GM19025 (cell line): ENCODE measurements at regions not wholly inside any gene's neighbourhood (a gene's known extent, or its start where the extent isn't known, plus 50 kb on each side); places are given as distances from the start of the nearest gene placed in this dataset.

Experiments used
- ATAC-seq: cut with Tn5 transposase; IDR thresholded peaks from one replicate; pipeline ENCODE4 v1.9.1; 2021; ENCODE audit warnings: mild to moderate bottlenecking, low read depth, moderate library complexity; ENCODE audit not compliant: unreplicated experiment

GRCh38 chr10:31754803-31755624 lies 173.6 kb downstream of the ARHGAP12 start:
- no peak for ATAC-seq

- no peak for ATAC-seq
Measured at GRCh38 chr10:31753681-31754080, 174.9 kb downstream of the ARHGAP12 start.

GRCh38 chr10:31752170-31752569 lies 176.5 kb downstream of the ARHGAP12 start:
- ATAC-seq: no peak

- ATAC-seq: no peak
Measured at GRCh38 chr10:31751738-31752080, 176.9 kb downstream of the ARHGAP12 start.

GRCh38 chr10:31751051-31751737 lies 177.4 kb downstream of the ARHGAP12 start:
- ATAC-seq: no peak

GRCh38 chr10:31749981-31750840 lies 178.4 kb downstream of the ARHGAP12 start:
- ATAC-seq: no peak

GRCh38 chr10:31749301-31749700 lies 179.3 kb downstream of the ARHGAP12 start:
- no peak for ATAC-seq

- ATAC-seq: no peak
Measured at GRCh38 chr10:31745612-31746376, 182.8 kb downstream of the ARHGAP12 start.

GRCh38 chr10:31744025-31744424 lies 184.6 kb downstream of the ARHGAP12 start:
- no peak for ATAC-seq

GRCh38 chr10:31742255-31742654 lies 186.4 kb downstream of the ARHGAP12 start:
- no peak for ATAC-seq

GRCh38 chr10:31741473-31741872 lies 187.2 kb downstream of the ARHGAP12 start:
- ATAC-seq: no peak

- no peak for ATAC-seq
Measured at GRCh38 chr10:31739711-31740110, 188.9 kb downstream of the ARHGAP12 start.

- ATAC-seq: no peak
Measured at GRCh38 chr10:31739146-31739545, 189.5 kb downstream of the ARHGAP12 start.

- no peak for ATAC-seq
Measured at GRCh38 chr10:31731711-31732110, 196.9 kb downstream of the ARHGAP12 start.

- ATAC-seq: no peak
Measured at GRCh38 chr10:31730776-31731175, 197.9 kb downstream of the ARHGAP12 start.

GRCh38 chr10:31728698-31729224 lies 199.9 kb downstream of the ARHGAP12 start:
- ATAC-seq: no peak

GRCh38 chr10:31725436-31725835 lies 203.2 kb downstream of the ARHGAP12 start:
- no peak for ATAC-seq

- no peak for ATAC-seq
Measured at GRCh38 chr10:31724296-31724695, 204.3 kb downstream of the ARHGAP12 start.

GRCh38 chr10:31723106-31723750 lies 205.4 kb downstream of the ARHGAP12 start:
- no peak for ATAC-seq

GRCh38 chr10:31721096-31721495 lies 207.5 kb downstream of the ARHGAP12 start:
- ATAC-seq: no peak
